ENCODE measurements at regions not wholly inside any gene's neighbourhood (a gene's known extent, or its start where the extent isn't known, plus 50 kb on each side); places are given as distances from the start of the nearest gene placed in this dataset.
"Not testable (repeated sequence)": the region's sequence is repeated elsewhere in the genome, so short reads cannot be mapped to it uniquely, and the experiment has no call there.

DNA sequence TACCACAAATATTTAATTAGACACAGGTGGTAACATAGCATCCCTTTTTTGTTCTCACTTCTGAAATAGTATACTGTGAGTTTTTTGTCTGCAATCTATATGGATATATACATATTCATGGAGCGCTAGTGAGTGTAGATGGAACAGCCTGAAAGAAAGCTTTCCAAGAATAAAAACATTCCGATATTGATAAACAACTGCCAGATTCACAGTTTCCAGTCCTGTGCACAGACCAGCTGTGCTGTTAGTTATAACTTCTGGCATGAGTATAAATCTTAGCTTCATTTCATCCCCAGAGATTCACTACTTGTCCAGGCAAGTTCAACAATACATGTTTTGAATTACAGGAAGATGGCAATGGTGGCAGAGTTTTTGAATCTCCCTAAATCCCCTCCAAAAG lies 467.1 kb upstream of the STEAP1 start:
- no peak for DNase-seq (ENCODE audit: low read depth)
- no peak overlapping the region for H3K4me3 ChIP-seq (ENCODE audit: low read depth, low read length)
- TF ChIP-seq, protein P1, sequence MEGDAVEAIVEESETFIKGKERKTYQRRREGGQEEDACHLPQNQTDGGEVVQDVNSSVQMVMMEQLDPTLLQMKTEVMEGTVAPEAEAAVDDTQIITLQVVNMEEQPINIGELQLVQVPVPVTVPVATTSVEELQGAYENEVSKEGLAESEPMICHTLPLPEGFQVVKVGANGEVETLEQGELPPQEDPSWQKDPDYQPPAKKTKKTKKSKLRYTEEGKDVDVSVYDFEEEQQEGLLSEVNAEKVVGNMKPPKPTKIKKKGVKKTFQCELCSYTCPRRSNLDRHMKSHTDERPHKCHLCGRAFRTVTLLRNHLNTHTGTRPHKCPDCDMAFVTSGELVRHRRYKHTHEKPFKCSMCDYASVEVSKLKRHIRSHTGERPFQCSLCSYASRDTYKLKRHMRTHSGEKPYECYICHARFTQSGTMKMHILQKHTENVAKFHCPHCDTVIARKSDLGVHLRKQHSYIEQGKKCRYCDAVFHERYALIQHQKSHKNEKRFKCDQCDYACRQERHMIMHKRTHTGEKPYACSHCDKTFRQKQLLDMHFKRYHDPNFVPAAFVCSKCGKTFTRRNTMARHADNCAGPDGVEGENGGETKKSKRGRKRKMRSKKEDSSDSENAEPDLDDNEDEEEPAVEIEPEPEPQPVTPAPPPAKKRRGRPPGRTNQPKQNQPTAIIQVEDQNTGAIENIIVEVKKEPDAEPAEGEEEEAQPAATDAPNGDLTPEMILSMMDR (conservative IDR thresholded peaks at IDR 0.05; ENCODE audit: low read depth, low read length) = no peak

DNA sequence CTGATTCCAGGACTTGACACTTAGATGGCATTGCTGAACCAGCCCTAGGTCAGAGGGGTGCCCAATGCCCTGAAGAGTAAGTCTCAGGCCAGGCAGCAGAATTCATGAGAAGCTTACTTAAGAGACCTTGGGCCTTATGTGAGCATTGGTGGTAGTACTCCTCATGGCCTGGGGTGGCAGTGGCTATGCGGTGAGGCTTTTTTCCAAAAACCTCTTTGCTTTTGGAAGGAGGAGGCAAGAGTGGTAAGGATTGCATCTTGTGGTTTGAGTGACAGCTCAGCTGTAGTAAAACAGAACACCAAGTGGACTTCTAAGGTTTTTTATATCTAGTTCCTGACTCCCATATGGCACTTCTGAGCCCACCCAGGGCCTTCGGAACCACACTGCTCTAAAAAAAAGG lies 459.0 kb upstream of the STEAP1 start:
- no peak overlapping the region for H3K4me3 ChIP-seq (ENCODE audit: low read depth, low read length)
- TF ChIP-seq, protein P1 (conservative IDR thresholded peaks at IDR 0.05; ENCODE audit: low read depth, low read length) = no peak
- no peak for DNase-seq (ENCODE audit: low read depth)

DNA sequence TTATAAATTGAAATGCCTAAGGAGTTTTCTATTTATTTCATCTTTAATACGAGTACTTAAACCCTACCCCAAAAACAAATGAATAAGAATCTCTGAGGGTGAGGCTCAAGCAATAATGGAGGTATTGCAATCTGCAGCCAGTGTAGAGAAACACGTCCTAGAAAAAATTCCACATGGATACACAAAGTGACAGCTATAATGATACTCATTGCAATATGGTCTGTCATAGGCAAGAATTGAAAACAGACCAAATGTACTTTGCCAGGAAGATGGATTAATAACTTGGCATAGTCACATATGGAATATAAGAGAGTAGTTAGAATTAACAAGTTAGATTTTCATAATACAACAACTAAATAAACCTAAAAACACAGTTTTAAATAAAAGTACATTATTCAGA lies 440.1 kb upstream of the STEAP1 start:
- no peak for DNase-seq (ENCODE audit: low read depth)
- H3K4me3 ChIP-seq (ENCODE audit: low read depth, low read length) = no peak overlapping the region
- TF ChIP-seq, protein P1 (conservative IDR thresholded peaks at IDR 0.05; ENCODE audit: low read depth, low read length) = no peak

DNA sequence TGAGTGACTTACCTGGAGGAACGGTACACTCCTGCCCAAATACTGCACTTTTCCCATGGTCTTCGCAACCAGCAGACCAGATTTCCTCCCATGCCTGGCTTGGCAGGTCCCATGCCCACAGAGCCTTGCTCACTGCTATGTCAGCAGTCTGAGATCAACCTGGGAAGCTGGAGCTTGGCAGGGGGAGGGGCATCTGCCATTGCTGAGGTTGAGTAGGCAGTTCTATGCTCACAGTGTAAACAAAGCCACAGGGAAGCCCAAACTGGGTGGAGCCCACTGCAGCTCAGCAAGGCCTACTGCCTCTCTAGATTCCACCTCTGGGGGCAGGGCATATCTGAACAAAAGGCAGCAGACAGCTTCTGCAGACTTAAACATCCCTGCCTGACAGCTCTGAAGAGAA lies 435.3 kb upstream of the STEAP1 start:
- DNase-seq (ENCODE audit: low read depth) = peak; percentile 37
- not testable (repeated sequence) for H3K4me3 ChIP-seq (ENCODE audit: low read depth, low read length)

DNA sequence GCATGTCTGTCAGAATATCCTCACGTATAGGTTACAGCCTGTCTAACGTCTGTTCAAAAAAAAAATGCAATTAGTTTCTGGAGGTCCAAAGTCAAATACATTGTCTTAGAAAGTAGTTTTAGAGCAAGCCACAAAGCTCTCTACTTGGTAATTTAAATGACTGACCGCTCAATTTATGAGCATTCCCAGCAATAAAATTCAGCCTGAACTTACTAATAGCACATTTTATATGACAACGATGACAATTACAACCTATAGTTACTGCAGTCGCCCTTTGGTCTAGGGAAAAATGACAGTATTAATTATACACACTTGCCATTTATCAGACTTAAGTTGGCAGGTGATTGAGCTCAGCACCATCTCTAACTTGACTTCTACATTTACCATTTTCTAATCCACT lies 425.8 kb upstream of the STEAP1 start:
- TF ChIP-seq, protein P1 (conservative IDR thresholded peaks at IDR 0.05; ENCODE audit: low read depth, low read length) = no peak
- no peak overlapping the region for H3K4me3 ChIP-seq (ENCODE audit: low read depth, low read length)
- no peak for DNase-seq (ENCODE audit: low read depth)

DNA sequence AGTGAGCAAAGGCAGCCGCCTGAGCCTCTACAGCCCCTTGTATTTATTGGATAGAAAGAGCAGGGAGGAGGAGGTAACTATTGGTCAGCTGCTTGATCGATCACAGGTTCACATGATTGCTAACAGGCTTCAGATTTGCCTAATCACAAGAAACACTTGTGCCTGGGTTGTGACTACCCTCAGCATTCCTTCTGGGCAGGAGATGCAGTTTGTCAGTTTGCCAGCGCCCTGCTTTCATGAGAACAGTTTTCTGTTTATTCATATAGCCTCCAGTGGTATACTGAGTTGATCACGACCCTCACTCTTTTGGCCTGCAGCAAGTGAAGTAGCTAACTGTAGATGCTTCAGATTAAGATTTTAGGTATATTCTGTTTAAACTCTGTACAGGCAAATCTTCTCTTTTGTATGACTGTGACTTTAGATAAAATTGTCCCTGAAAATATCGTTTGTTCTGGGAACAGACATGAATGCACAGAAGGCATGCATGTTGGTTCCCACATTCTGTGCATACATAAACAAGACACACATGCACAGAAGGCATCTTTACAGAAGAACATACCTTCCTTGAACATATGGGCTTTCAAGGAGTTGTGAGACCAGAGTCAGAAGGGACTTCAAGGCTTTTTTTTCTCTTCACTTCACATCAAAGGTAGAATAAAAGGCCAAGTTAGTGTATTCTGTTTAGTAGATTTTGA lies 422.4 kb upstream of the STEAP1 start:
- peak; percentile 13 for DNase-seq (ENCODE audit: low read depth)
- H3K4me3 ChIP-seq (ENCODE audit: low read depth, low read length) = no peak overlapping the region
- TF ChIP-seq, protein P1 (conservative IDR thresholded peaks at IDR 0.05; ENCODE audit: low read depth, low read length) = no peak

DNA sequence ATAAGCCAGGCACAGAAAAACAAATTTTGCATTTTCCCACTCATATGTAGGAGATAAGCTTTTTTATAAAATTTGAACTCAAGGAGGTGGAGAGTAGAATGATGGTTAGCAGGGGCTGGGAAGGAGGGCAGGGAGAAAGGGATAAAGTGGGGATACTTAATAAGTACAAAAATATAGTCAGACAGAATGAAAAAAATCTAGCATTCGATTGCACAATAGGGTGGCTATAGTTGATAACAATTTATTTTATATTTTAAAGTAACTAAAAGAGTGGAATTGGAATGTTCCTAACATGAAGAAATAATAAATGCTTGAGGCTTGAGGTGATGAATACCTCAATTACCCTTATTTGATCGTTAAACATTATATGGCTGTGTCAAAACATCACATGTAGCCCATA lies 415.7 kb upstream of the STEAP1 start:
- TF ChIP-seq, protein P1 (conservative IDR thresholded peaks at IDR 0.05; ENCODE audit: low read depth, low read length) = no peak
- DNase-seq (ENCODE audit: low read depth) = no peak
- H3K4me3 ChIP-seq (ENCODE audit: low read depth, low read length) = no peak overlapping the region
